ENCODE measurements at regions not wholly inside any gene's neighbourhood (a gene's known extent, or its start where the extent isn't known, plus 50 kb on each side); places are given as distances from the start of the nearest gene placed in this dataset.

- Mint-ChIP-seq H3K27ac (no peak overlapping the region), H3K4me1 (no peaks in the 10 kb centered on the region; the same call in 2 of the 3 replicates), H3K36me3 (ENCODE audit: low read depth) (peaks cover 7% of the 10 kb centered on the region), H3K9me3 (peaks cover 7% of the 10 kb centered on the region), H3K4me3 (no peak overlapping the region), H3K27me3 (ENCODE audit: insufficient read depth, low read depth, poor library complexity) (no peaks in the 10 kb centered on the region)
- ATAC-seq (no peak), DNase-seq (ENCODE audit: low spot score) (no peak)
- TF ChIP-seq JUNB (IDR thresholded peaks at IDR 0.05; ENCODE audit: unreplicated experiment) (no peak), REST (IDR thresholded peaks at IDR 0.05; ENCODE audit: unreplicated experiment) (no peak), ZNF114 (CRISPR knock-in tag; IDR thresholded peaks at IDR 0.05) (no peak), EZH2phosphoT487 (IDR thresholded peaks at IDR 0.05; ENCODE audit: unreplicated experiment) (no peak), EZH2 (IDR thresholded peaks at IDR 0.05; ENCODE audit: low read depth, unreplicated experiment) (no peak), ZNF331 (CRISPR knock-in tag; IDR thresholded peaks at IDR 0.05; ENCODE audit: low read depth) (no peak), POLR2AphosphoS5 (IDR thresholded peaks at IDR 0.05; ENCODE audit: low read depth) (no peak), NANOG (IDR thresholded peaks at IDR 0.05; ENCODE audit: borderline replicate concordance) (no peak), CREB1 (CRISPR knock-in tag; IDR thresholded peaks at IDR 0.05; ENCODE audit: low read depth) (no peak), STAT1 (IDR thresholded peaks at IDR 0.05; ENCODE audit: unreplicated experiment) (no peak), CTCF (conservative IDR thresholded peaks at IDR 0.05; ENCODE audit: low read depth in 2 of 2) (no peak)
- TF ChIP-seq, protein P1, sequence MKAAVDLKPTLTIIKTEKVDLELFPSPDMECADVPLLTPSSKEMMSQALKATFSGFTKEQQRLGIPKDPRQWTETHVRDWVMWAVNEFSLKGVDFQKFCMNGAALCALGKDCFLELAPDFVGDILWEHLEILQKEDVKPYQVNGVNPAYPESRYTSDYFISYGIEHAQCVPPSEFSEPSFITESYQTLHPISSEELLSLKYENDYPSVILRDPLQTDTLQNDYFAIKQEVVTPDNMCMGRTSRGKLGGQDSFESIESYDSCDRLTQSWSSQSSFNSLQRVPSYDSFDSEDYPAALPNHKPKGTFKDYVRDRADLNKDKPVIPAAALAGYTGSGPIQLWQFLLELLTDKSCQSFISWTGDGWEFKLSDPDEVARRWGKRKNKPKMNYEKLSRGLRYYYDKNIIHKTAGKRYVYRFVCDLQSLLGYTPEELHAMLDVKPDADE (IDR thresholded peaks at IDR 0.05), result no peak
- TF ChIP-seq, protein P2, sequence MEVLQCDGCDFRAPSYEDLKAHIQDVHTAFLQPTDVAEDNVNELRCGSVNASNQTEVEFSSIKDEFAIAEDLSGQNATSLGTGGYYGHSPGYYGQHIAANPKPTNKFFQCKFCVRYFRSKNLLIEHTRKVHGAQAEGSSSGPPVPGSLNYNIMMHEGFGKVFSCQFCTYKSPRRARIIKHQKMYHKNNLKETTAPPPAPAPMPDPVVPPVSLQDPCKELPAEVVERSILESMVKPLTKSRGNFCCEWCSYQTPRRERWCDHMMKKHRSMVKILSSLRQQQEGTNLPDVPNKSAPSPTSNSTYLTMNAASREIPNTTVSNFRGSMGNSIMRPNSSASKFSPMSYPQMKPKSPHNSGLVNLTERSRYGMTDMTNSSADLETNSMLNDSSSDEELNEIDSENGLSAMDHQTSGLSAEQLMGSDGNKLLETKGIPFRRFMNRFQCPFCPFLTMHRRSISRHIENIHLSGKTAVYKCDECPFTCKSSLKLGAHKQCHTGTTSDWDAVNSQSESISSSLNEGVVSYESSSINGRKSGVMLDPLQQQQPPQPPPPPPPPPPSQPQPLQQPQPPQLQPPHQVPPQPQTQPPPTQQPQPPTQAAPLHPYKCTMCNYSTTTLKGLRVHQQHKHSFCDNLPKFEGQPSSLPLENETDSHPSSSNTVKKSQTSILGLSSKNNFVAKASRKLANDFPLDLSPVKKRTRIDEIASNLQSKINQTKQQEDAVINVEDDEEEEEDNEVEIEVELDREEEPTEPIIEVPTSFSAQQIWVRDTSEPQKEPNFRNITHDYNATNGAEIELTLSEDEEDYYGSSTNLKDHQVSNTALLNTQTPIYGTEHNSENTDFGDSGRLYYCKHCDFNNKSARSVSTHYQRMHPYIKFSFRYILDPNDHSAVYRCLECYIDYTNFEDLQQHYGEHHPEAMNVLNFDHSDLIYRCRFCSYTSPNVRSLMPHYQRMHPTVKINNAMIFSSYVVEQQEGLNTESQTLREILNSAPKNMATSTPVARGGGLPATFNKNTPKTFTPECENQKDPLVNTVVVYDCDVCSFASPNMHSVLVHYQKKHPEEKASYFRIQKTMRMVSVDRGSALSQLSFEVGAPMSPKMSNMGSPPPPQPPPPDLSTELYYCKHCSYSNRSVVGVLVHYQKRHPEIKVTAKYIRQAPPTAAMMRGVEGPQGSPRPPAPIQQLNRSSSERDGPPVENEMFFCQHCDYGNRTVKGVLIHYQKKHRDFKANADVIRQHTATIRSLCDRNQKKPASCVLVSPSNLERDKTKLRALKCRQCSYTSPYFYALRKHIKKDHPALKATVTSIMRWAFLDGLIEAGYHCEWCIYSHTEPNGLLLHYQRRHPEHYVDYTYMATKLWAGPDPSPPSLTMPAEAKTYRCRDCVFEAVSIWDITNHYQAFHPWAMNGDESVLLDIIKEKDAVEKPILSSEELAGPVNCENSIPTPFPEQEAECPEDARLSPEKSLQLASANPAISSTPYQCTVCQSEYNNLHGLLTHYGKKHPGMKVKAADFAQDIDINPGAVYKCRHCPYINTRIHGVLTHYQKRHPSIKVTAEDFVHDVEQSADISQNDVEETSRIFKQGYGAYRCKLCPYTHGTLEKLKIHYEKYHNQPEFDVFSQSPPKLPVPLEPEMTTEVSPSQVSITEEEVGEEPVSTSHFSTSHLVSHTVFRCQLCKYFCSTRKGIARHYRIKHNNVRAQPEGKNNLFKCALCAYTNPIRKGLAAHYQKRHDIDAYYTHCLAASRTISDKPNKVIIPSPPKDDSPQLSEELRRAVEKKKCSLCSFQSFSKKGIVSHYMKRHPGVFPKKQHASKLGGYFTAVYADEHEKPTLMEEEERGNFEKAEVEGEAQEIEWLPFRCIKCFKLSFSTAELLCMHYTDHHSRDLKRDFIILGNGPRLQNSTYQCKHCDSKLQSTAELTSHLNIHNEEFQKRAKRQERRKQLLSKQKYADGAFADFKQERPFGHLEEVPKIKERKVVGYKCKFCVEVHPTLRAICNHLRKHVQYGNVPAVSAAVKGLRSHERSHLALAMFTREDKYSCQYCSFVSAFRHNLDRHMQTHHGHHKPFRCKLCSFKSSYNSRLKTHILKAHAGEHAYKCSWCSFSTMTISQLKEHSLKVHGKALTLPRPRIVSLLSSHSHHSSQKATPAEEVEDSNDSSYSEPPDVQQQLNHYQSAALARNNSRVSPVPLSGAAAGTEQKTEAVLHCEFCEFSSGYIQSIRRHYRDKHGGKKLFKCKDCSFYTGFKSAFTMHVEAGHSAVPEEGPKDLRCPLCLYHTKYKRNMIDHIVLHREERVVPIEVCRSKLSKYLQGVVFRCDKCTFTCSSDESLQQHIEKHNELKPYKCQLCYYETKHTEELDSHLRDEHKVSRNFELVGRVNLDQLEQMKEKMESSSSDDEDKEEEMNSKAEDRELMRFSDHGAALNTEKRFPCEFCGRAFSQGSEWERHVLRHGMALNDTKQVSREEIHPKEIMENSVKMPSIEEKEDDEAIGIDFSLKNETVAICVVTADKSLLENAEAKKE (CRISPR knock-in tag; IDR thresholded peaks at IDR 0.05), result no peak
- H3K4me1 ChIP-seq (ENCODE audit: insufficient read depth), result no peaks in the 10 kb centered on the region
- H4K20me1 ChIP-seq (replicated peaks; ENCODE audit: insufficient read depth), result no peaks in the 10 kb centered on the region
- no peak overlapping the region; the same call in 1 of the 2 replicates for H2AFZ ChIP-seq
- H3K27me3 ChIP-seq (ENCODE audit: insufficient read depth), result no peaks in the 10 kb centered on the region
- H3K36me3 ChIP-seq (ENCODE audit: insufficient read depth), result no peaks in the 10 kb centered on the region
- H3F3A ChIP-seq (replicated peaks; ENCODE audit: low read depth), result no peaks in the 10 kb centered on the region
- H3K4me2 ChIP-seq, result no peak overlapping the region
- no peaks in the 10 kb centered on the region for H3K79me2 ChIP-seq (replicated peaks; ENCODE audit: insufficient read depth)
- no peaks in the 10 kb centered on the region for H3K9me2 ChIP-seq (ENCODE audit: insufficient read depth)
- no peak overlapping the region for H3K27ac ChIP-seq (ENCODE audit: low read depth)
- no peak overlapping the region for H3K4me3 ChIP-seq
Measured at GRCh38 chr1:228837817-228838716, 102.8 kb downstream of the RHOU start.

Data from GM23338 (cell line).